ENCODE measurements at regions not wholly inside any gene's neighbourhood (a gene's known extent, or its start where the extent isn't known, plus 50 kb on each side); places are given as distances from the start of the nearest gene placed in this dataset.
"Not testable (repeated sequence)": the region's sequence is repeated elsewhere in the genome, so short reads cannot be mapped to it uniquely, and the experiment has no call there.

- DNase-seq: no peak
Measured at GRCh38 chr2:133624551-133624950, 56.3 kb upstream of the NCKAP5 start.

GRCh38 chr2:133627741-133628140 lies 59.5 kb upstream of the NCKAP5 start:
- no peak for DNase-seq

GRCh38 chr2:133633309-133633708 lies 65.0 kb upstream of the NCKAP5 start:
- DNase-seq: no peak

- no peak for DNase-seq
Measured at GRCh38 chr2:133633881-133634409, 65.7 kb upstream of the NCKAP5 start.

GRCh38 chr2:133635131-133635530 lies 66.9 kb upstream of the NCKAP5 start:
- no peak for DNase-seq

- no peak for DNase-seq
Measured at GRCh38 chr2:133636287-133636686, 68.0 kb upstream of the NCKAP5 start.

- DNase-seq: no peak
Measured at GRCh38 chr2:133640103-133640502, 71.8 kb upstream of the NCKAP5 start.

GRCh38 chr2:133641497-133641896 lies 73.2 kb upstream of the NCKAP5 start:
- DNase-seq: peak in 40 of 58 donors; percentile 9 to 83 (median 44)

- no peak for DNase-seq
Measured at GRCh38 chr2:133641942-133642725, 73.9 kb upstream of the NCKAP5 start.

- peak in 1 of 58 donors; percentile 55 for DNase-seq
Measured at GRCh38 chr2:133642791-133643191, 74.5 kb upstream of the NCKAP5 start.

GRCh38 chr2:133643863-133644262 lies 75.6 kb upstream of the NCKAP5 start:
- no peak for DNase-seq

- DNase-seq: no peak
Measured at GRCh38 chr2:133644846-133645245, 76.6 kb upstream of the NCKAP5 start.

- not testable (repeated sequence) for DNase-seq
Measured at GRCh38 chr2:133647386-133647785, 79.1 kb upstream of the NCKAP5 start.

- no peak for DNase-seq
Measured at GRCh38 chr2:133651861-133652260, 83.6 kb upstream of the NCKAP5 start.

GRCh38 chr2:133652398-133652797 lies 84.1 kb upstream of the NCKAP5 start:
- peak in 2 of 58 donors; percentile 9 to 57 for DNase-seq

GRCh38 chr2:133653056-133653455 lies 84.8 kb upstream of the NCKAP5 start:
- DNase-seq: no peak

- no peak for DNase-seq
Measured at GRCh38 chr2:133654949-133655348, 86.7 kb upstream of the NCKAP5 start.

- DNase-seq: no peak
Measured at GRCh38 chr2:133655610-133656009, 87.3 kb upstream of the NCKAP5 start.

GRCh38 chr2:133657591-133657990 lies 89.3 kb upstream of the NCKAP5 start:
- no peak for DNase-seq

GRCh38 chr2:133658020-133658903 lies 90.0 kb upstream of the NCKAP5 start:
- DNase-seq: no peak

- DNase-seq: peak in 4 of 58 donors; percentile 9 to 42 (median 28)
Measured at GRCh38 chr2:133660510-133660909, 92.2 kb upstream of the NCKAP5 start.

- DNase-seq: peak in 3 of 58 donors; percentile 14 to 30 (median 14)
Measured at GRCh38 chr2:133661392-133661791, 93.1 kb upstream of the NCKAP5 start.
